HFFc6 (cell line): ENCODE measurements at regions not wholly inside any gene's neighbourhood (a gene's known extent, or its start where the extent isn't known, plus 50 kb on each side); places are given as distances from the start of the nearest gene placed in this dataset.

ENCODE experiments used
- DNase-seq: peaks from one replicate; pipeline ENCODE4 v3.0.0-alpha.2; 2018
- H3K27ac Mint-ChIP-seq: 2 replicates; pipeline ENCODE4 v1.8.0; 2020; ENCODE audit warnings: mild to moderate bottlenecking, mixed read lengths
- H3K27me3 Mint-ChIP-seq: 2 replicates; pipeline ENCODE4 v1.8.0; 2021; ENCODE audit warnings: mild to moderate bottlenecking, moderate library complexity, mixed read lengths; ENCODE audit not compliant: insufficient read depth
- H3K36me3 Mint-ChIP-seq: 2 replicates; pipeline ENCODE4 v1.8.0; 2021; ENCODE audit warnings: low read depth, mixed read lengths
- H3K4me1 Mint-ChIP-seq: 2 replicates; pipeline ENCODE4 v1.8.0; 2020; ENCODE audit warnings: low read depth, mixed read lengths
- H3K4me3 Mint-ChIP-seq: 2 replicates; pipeline ENCODE4 v1.8.0; 2020; ENCODE audit warnings: mild to moderate bottlenecking, moderate library complexity, mixed read lengths
- H3K9me3 Mint-ChIP-seq: 2 replicates; pipeline ENCODE4 v1.8.0; 2020; ENCODE audit warnings: mild to moderate bottlenecking, mixed read lengths
- CTCF ChIP-seq: fragments of 200-600 bp; sonication (generic); IDR thresholded peaks from 2 replicates; pipeline ENCODE4 v1.5.0; 2021; ENCODE audit warnings: antibody characterized with exemption, mild to moderate bottlenecking

GRCh38 chr1:22238356-22239224, 95.7 kb upstream of the WNT4 start:
- Mint-ChIP-seq H3K36me3 (no peaks in the 10 kb centered on the region), H3K27ac (no peak overlapping the region), H3K4me3 (no peak overlapping the region), H3K4me1 (no peaks in the 10 kb centered on the region), H3K27me3 (peaks cover 43% of the 10 kb centered on the region), H3K9me3 (no peaks in the 10 kb centered on the region)
- TF ChIP-seq CTCF = no peak
- DNase-seq = no peak

- Mint-ChIP-seq H3K36me3 (no peaks in the 10 kb centered on the region), H3K27ac (no peak overlapping the region), H3K9me3 (no peaks in the 10 kb centered on the region), H3K4me3 (no peak overlapping the region), H3K27me3 (peaks cover 44% of the 10 kb centered on the region), H3K4me1 (no peaks in the 10 kb centered on the region)
- TF ChIP-seq CTCF = no peak
- DNase-seq = no peak
These were observed 96.5 kb upstream of the WNT4 start for GRCh38 chr1:22239378-22239777.

- Mint-ChIP-seq H3K4me3 (no peak overlapping the region), H3K36me3 (no peaks in the 10 kb centered on the region), H3K4me1 (no peaks in the 10 kb centered on the region), H3K9me3 (no peaks in the 10 kb centered on the region), H3K27ac (no peak overlapping the region), H3K27me3 (peaks cover 45% of the 10 kb centered on the region)
- TF ChIP-seq CTCF = no peak
- no peak for DNase-seq
These were observed 98.4 kb upstream of the WNT4 start for GRCh38 chr1:22241250-22241649.

- no peak for DNase-seq
- Mint-ChIP-seq H3K4me3 (no peak overlapping the region), H3K27ac (no peak overlapping the region), H3K9me3 (no peaks in the 10 kb centered on the region), H3K36me3 (no peaks in the 10 kb centered on the region), H3K27me3 (peaks cover 45% of the 10 kb centered on the region), H3K4me1 (no peaks in the 10 kb centered on the region)
- TF ChIP-seq CTCF = no peak
These were observed 98.9 kb upstream of the WNT4 start for GRCh38 chr1:22241811-22242210.

- Mint-ChIP-seq H3K27ac (no peak overlapping the region), H3K4me3 (no peak overlapping the region), H3K27me3 (peaks cover 63% of the 10 kb centered on the region), H3K9me3 (no peaks in the 10 kb centered on the region), H3K36me3 (no peaks in the 10 kb centered on the region), H3K4me1 (no peaks in the 10 kb centered on the region)
- no peak for DNase-seq
- TF ChIP-seq CTCF = no peak
These were observed 102.3 kb upstream of the WNT4 start for GRCh38 chr1:22245100-22245650.
